DND-41 (cell line): ENCODE measurements at regions not wholly inside any gene's neighbourhood (a gene's known extent, or its start where the extent isn't known, plus 50 kb on each side); places are given as distances from the start of the nearest gene placed in this dataset.

Experiments used
- ATAC-seq: fragments of 200-7000 bp; cut with Tn5 transposase; 3 replicates; pipeline ENCODE4 v1.9.1; 2021; ENCODE audit warnings: low read depth; ENCODE audit not compliant: insufficient read depth
- DNase-seq: peaks from one replicate; pipeline ENCODE4 v3.0.0-alpha.2; 2020
- H2AFZ ChIP-seq: 2 replicates; pipeline ENCODE4 v1.6.0; 2012; ENCODE audit warnings: low read depth, low read length
- H3K27ac ChIP-seq: 2 replicates; pipeline ENCODE4 v1.5.1; 2012; ENCODE audit warnings: low read length, inconsistent platforms
- H3K27me3 ChIP-seq: fragments of 200-600 bp; sonication (generic); 2 replicates; pipeline ENCODE4 v1.6.0; 2012; ENCODE audit warnings: low read length, mild to moderate bottlenecking, inconsistent platforms; ENCODE audit not compliant: insufficient read depth, poor library complexity
- H3K36me3 ChIP-seq: 2 replicates; pipeline ENCODE4 v1.5.1; 2012; ENCODE audit warnings: low read length, inconsistent platforms; ENCODE audit not compliant: insufficient read depth
- H3K4me1 ChIP-seq: 2 replicates; pipeline ENCODE4 v1.5.1; 2012; ENCODE audit warnings: mild to moderate bottlenecking, low read length; ENCODE audit not compliant: insufficient read depth
- H3K4me2 ChIP-seq: 2 replicates; pipeline ENCODE4 v1.6.0; 2012; ENCODE audit warnings: mild to moderate bottlenecking, moderate library complexity, low read length, inconsistent platforms; ENCODE audit not compliant: insufficient read depth
- H3K4me3 ChIP-seq, 2 experiments: fragments of 200-600 bp in 1 of 2; shearing (Covaris generic) in 1 of 2; 2 replicates each; pipeline ENCODE4 v1.5.1; 2012 to 2016; ENCODE audit warnings: inconsistent platforms in 2 of 2, low read length in 2 of 2, mild to moderate bottlenecking in 2 of 2, low read depth in 1 of 2, moderate library complexity in 1 of 2
- H3K79me2 ChIP-seq: 2 replicates; pipeline ENCODE4 v1.6.0; 2012; ENCODE audit warnings: low read length, inconsistent platforms; ENCODE audit not compliant: insufficient read depth
- H3K9ac ChIP-seq: 2 replicates; pipeline ENCODE4 v1.6.0; 2012; ENCODE audit warnings: low read depth, mild to moderate bottlenecking, inconsistent platforms, low read length, moderate library complexity
- H3K9me3 ChIP-seq: 2 replicates; pipeline ENCODE4 v1.5.1; 2012; ENCODE audit warnings: low read length, moderate library complexity, mild to moderate bottlenecking, inconsistent platforms; ENCODE audit not compliant: insufficient read depth, severe bottlenecking
- H4K20me1 ChIP-seq: 2 replicates; pipeline ENCODE4 v1.6.0; 2012; ENCODE audit warnings: low read length; ENCODE audit not compliant: insufficient read depth
- EZH2 ChIP-seq: IDR thresholded peaks from 3 replicates; pipeline ENCODE4 v1.6.1; 2012; ENCODE audit warnings: borderline replicate concordance, low read depth, mild to moderate bottlenecking, moderate library complexity, low read length, inconsistent platforms; ENCODE audit not compliant: severe bottlenecking
- TF ChIP-seq, protein P1 (sequence below): IDR thresholded peaks from 2 replicates; pipeline ENCODE4 v1.5.1; 2012; ENCODE audit warnings: borderline replicate concordance, low read length, moderate library complexity, mild to moderate bottlenecking; ENCODE audit not compliant: poor library complexity, severe bottlenecking; ENCODE audit errors: extremely low read depth

DNA sequence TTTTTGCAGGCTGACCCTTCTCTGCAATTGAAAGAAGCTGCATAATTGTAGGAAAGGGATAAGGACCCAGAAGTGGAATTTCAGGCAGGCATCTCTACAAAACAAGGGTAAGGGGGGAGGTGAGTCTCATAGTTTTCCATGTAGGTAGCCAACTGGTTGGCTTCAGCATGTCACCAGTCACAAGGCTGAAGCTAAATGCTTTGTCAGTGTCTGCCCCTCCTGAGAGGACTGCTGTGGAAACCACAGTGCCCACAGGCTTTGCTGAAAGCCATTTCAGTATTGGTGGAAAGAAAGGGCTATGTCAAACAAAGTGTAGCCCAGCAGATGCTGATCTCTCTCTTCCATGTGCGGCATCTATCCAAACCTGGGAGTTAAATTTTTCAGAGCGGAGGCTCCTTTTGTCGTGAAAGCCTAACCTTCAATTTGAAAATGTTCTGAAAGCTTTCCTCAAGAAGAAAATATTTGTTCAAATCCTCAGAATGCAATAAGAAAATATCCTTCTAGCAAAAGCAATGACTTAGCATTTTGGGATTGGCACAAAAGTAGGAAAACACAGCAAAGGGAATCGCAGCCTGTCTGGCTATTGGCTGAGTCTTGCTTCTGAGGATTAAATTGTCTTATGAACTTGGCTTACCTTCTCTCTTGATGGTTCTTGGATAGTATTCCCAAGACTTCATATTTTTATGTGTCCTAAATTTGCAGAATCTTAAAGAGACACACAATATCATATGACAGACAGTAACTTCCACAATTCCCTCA is 591.7 kb downstream of the PLPP3 start:
- no peak overlapping the region for H3K4me3 ChIP-seq
- H3K27ac ChIP-seq = no peak overlapping the region
- no peak overlapping the region for H3K9ac ChIP-seq
- H2AFZ ChIP-seq = no peak overlapping the region
- no peak overlapping the region for H3K4me2 ChIP-seq
- TF ChIP-seq, protein P1, sequence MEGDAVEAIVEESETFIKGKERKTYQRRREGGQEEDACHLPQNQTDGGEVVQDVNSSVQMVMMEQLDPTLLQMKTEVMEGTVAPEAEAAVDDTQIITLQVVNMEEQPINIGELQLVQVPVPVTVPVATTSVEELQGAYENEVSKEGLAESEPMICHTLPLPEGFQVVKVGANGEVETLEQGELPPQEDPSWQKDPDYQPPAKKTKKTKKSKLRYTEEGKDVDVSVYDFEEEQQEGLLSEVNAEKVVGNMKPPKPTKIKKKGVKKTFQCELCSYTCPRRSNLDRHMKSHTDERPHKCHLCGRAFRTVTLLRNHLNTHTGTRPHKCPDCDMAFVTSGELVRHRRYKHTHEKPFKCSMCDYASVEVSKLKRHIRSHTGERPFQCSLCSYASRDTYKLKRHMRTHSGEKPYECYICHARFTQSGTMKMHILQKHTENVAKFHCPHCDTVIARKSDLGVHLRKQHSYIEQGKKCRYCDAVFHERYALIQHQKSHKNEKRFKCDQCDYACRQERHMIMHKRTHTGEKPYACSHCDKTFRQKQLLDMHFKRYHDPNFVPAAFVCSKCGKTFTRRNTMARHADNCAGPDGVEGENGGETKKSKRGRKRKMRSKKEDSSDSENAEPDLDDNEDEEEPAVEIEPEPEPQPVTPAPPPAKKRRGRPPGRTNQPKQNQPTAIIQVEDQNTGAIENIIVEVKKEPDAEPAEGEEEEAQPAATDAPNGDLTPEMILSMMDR = no peak
- TF ChIP-seq EZH2 = no peak
- H3K27me3 ChIP-seq = no peaks in the 10 kb centered on the region
- H3K36me3 ChIP-seq = no peaks in the 10 kb centered on the region
- ATAC-seq (no peak), DNase-seq (peak; percentile 6)
- H3K79me2 ChIP-seq = no peaks in the 10 kb centered on the region
- no peaks in the 10 kb centered on the region for H4K20me1 ChIP-seq
- no peaks in the 10 kb centered on the region for H3K9me3 ChIP-seq
- no peaks in the 10 kb centered on the region for H3K4me1 ChIP-seq

DNA sequence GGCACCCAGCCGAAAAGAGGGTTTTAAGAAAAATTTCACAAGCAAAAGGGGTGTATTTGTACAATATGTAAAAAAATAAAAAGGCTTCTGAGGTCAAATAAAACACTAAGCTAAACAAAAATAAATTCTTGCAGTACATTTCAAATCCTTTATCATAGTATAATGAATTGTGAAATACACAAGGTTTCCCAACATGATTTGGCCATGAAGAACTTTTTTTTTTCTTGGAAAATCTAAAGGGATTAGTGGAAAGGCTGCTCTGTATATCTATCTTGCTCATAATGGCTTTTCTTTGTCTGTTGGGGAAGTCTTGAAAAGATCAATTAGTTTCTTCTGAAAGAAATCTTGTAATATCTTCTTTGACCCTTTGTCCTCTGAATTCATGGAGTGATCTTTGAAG is 593.4 kb downstream of the PLPP3 start:
- no peak overlapping the region for H2AFZ ChIP-seq
- H4K20me1 ChIP-seq = no peaks in the 10 kb centered on the region
- ATAC-seq (no peak), DNase-seq (no peak)
- H3K36me3 ChIP-seq = no peaks in the 10 kb centered on the region
- H3K4me3 ChIP-seq = no peak overlapping the region
- no peak overlapping the region for H3K4me2 ChIP-seq
- H3K9me3 ChIP-seq = no peaks in the 10 kb centered on the region
- no peak overlapping the region for H3K9ac ChIP-seq
- no peaks in the 10 kb centered on the region for H3K27me3 ChIP-seq
- H3K27ac ChIP-seq = no peak overlapping the region
- TF ChIP-seq, protein P1 = no peak
- no peak for TF ChIP-seq EZH2
- no peaks in the 10 kb centered on the region for H3K4me1 ChIP-seq
- H3K79me2 ChIP-seq = no peaks in the 10 kb centered on the region

DNA sequence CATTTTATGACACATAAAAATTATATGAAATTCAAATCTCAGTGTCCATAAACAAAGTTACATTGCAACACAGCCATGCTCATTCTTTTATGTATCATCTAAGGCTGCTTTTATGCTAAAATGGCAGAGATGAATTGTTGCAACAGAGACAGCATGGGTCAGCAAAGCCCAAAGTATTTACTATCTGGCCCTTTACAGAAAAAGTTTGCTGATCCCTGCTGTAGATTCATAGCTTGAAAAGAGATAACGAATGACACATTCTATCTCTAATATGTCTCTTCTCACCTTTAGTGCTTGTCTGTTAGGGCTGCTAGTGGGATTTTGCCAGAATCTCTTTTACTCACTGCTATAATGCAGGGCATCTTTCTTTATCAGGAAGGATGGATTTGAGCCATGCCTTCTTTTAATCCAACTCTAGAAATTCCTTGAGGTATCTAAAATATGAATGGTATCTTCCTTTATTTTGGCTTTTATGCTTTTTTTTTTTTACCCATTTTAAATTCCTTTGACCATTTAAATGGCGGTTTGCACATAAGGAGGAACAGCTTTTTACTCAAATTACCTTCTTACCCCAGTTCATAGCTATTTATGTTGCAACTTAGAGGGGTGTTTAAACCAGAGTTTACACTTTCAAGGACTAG is 598.2 kb downstream of the PLPP3 start:
- ATAC-seq (no peak), DNase-seq (no peak)
- Histone ChIP-seq H4K20me1 (no peaks in the 10 kb centered on the region), H3K4me2 (no peak overlapping the region), H3K4me3 (no peak overlapping the region), H3K4me1 (no peaks in the 10 kb centered on the region), H3K27me3 (no peaks in the 10 kb centered on the region), H3K79me2 (no peaks in the 10 kb centered on the region), H2AFZ (no peak overlapping the region), H3K9me3 (peaks cover 2% of the 10 kb centered on the region), H3K9ac (no peak overlapping the region), H3K27ac (no peak overlapping the region), H3K36me3 (no peaks in the 10 kb centered on the region)
- TF ChIP-seq, protein P1 = no peak
- no peak for TF ChIP-seq EZH2
